NB4 (cell line): ENCODE measurements at regions not wholly inside any gene's neighbourhood (a gene's known extent, or its start where the extent isn't known, plus 50 kb on each side); places are given as distances from the start of the nearest gene placed in this dataset.

Experiments
- CTCF ChIP-seq: IDR thresholded peaks from one replicate; pipeline ENCODE4 v1.5.1; 2012; ENCODE audit warnings: low read depth, low read length
- POLR2A ChIP-seq: IDR thresholded peaks from 2 replicates; pipeline ENCODE4 v1.6.1; 2011; ENCODE audit warnings: mild to moderate bottlenecking; ENCODE audit not compliant: insufficient read length; ENCODE audit errors: extremely low read depth

GRCh38 chr6:128606611-128607010, 86.2 kb upstream of the PTPRK start:
- TF ChIP-seq POLR2A (no peak), CTCF (no peak)
